ENCODE measurements at regions not wholly inside any gene's neighbourhood (a gene's known extent, or its start where the extent isn't known, plus 50 kb on each side); places are given as distances from the start of the nearest gene placed in this dataset.

- TF ChIP-seq CTCF (IDR thresholded peaks at IDR 0.05): no peak
- TF ChIP-seq EZH2 (IDR thresholded peaks at IDR 0.05; ENCODE audit: borderline replicate concordance, insufficient read depth, low read depth, low read length, poor library complexity, severe bottlenecking): no peak
Observed at GRCh38 chr9:82263619-82264018, 275.0 kb downstream of the SPATA31D1 start.
